H1 (cell line): ENCODE measurements at regions not wholly inside any gene's neighbourhood (a gene's known extent, or its start where the extent isn't known, plus 50 kb on each side); places are given as distances from the start of the nearest gene placed in this dataset.

ENCODE experiments used
- CREB1 ChIP-seq: IDR thresholded peaks from 2 replicates; pipeline ENCODE4 v1.6.1; 2012; ENCODE audit warnings: inconsistent platforms
- EGR1 ChIP-seq: IDR thresholded peaks from 2 replicates; pipeline ENCODE4 v1.6.1; 2011; ENCODE audit warnings: low read depth, low read length, borderline replicate concordance
- FOSL1 ChIP-seq: IDR thresholded peaks from 2 replicates; pipeline ENCODE4 v1.6.1; 2011; ENCODE audit warnings: mild to moderate bottlenecking, low read depth, low read length, moderate library complexity; ENCODE audit not compliant: insufficient read depth
- KDM1A ChIP-seq: fragments of 200-600, 300-600 bp; sonication (generic); IDR thresholded peaks from 2 replicates; pipeline ENCODE4 v1.7.1; 2016; ENCODE audit warnings: mild to moderate bottlenecking, low read length, borderline replicate concordance
- KDM4A ChIP-seq: IDR thresholded peaks from one replicate; pipeline ENCODE4 v1.7.1; 2012; ENCODE audit warnings: low read depth, mild to moderate bottlenecking, moderate library complexity, low read length, inconsistent platforms; ENCODE audit not compliant: severe bottlenecking
- KDM5A ChIP-seq: fragments of 200-600 bp; IDR thresholded peaks from 2 replicates; pipeline ENCODE4 v1.7.1; 2012; ENCODE audit warnings: mild to moderate bottlenecking, low read length, inconsistent platforms, mixed read lengths
- NRF1 ChIP-seq: IDR thresholded peaks from 2 replicates; pipeline ENCODE4 v1.6.1; 2011; ENCODE audit warnings: mild to moderate bottlenecking, low read depth, low read length, improper control_type of control experiment
- SAP30 ChIP-seq: fragments of 300-600 bp; sonication (generic); IDR thresholded peaks from 2 replicates; pipeline ENCODE4 v1.7.1; 2012; ENCODE audit warnings: low read length, moderate library complexity, mild to moderate bottlenecking, inconsistent platforms; ENCODE audit not compliant: insufficient read depth, insufficient replicate concordance
- SIN3A ChIP-seq, 2 experiments: IDR thresholded peaks in 1 of 2; conservative IDR thresholded peaks in 1 of 2; 2 replicates each; pipeline ENCODE4 v1.6.1; 2011 to 2012; ENCODE audit warnings: low read length in 2 of 2, improper control_type of control experiment in 1 of 2, low read depth in 1 of 2, mild to moderate bottlenecking in 1 of 2
- SP1 ChIP-seq: IDR thresholded peaks from 2 replicates; pipeline ENCODE4 v1.6.1; 2011; ENCODE audit warnings: low read depth, low read length
- TAF1 ChIP-seq: IDR thresholded peaks from 2 replicates; pipeline ENCODE4 v1.6.1; 2011; ENCODE audit warnings: mild to moderate bottlenecking, low read depth, low read length
- TCF12 ChIP-seq: IDR thresholded peaks from 2 replicates; pipeline ENCODE4 v1.6.1; 2011; ENCODE audit warnings: low read depth, mild to moderate bottlenecking, low read length
- TF ChIP-seq, protein P1 (sequence below): fragments of 300-600 bp; sonication (generic); IDR thresholded peaks from 2 replicates; pipeline ENCODE4 v1.7.1; 2012; ENCODE audit warnings: low read length, moderate library complexity, mild to moderate bottlenecking, inconsistent platforms; ENCODE audit not compliant: insufficient replicate concordance

DNA sequence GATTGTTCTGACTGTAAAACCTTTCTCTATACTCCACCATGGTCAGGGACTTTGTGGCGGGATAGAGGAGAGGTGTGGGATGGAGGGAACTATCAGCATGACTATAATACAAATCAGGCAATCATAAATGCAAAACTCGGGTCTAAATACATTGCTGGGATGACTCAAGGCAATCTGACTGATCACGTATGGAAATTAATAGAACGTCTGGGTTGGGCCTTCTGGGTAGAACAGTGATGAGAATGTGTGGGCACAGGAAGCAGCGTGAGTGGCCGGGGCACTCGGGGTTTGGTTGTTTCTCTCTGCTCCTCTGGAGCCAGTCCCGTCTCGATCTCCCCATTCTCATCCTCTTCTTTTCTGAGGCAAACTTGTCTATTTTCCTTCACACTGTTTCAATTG lies 485.8 kb downstream of the VRK1 start (continued):
- TF ChIP-seq, protein P1, sequence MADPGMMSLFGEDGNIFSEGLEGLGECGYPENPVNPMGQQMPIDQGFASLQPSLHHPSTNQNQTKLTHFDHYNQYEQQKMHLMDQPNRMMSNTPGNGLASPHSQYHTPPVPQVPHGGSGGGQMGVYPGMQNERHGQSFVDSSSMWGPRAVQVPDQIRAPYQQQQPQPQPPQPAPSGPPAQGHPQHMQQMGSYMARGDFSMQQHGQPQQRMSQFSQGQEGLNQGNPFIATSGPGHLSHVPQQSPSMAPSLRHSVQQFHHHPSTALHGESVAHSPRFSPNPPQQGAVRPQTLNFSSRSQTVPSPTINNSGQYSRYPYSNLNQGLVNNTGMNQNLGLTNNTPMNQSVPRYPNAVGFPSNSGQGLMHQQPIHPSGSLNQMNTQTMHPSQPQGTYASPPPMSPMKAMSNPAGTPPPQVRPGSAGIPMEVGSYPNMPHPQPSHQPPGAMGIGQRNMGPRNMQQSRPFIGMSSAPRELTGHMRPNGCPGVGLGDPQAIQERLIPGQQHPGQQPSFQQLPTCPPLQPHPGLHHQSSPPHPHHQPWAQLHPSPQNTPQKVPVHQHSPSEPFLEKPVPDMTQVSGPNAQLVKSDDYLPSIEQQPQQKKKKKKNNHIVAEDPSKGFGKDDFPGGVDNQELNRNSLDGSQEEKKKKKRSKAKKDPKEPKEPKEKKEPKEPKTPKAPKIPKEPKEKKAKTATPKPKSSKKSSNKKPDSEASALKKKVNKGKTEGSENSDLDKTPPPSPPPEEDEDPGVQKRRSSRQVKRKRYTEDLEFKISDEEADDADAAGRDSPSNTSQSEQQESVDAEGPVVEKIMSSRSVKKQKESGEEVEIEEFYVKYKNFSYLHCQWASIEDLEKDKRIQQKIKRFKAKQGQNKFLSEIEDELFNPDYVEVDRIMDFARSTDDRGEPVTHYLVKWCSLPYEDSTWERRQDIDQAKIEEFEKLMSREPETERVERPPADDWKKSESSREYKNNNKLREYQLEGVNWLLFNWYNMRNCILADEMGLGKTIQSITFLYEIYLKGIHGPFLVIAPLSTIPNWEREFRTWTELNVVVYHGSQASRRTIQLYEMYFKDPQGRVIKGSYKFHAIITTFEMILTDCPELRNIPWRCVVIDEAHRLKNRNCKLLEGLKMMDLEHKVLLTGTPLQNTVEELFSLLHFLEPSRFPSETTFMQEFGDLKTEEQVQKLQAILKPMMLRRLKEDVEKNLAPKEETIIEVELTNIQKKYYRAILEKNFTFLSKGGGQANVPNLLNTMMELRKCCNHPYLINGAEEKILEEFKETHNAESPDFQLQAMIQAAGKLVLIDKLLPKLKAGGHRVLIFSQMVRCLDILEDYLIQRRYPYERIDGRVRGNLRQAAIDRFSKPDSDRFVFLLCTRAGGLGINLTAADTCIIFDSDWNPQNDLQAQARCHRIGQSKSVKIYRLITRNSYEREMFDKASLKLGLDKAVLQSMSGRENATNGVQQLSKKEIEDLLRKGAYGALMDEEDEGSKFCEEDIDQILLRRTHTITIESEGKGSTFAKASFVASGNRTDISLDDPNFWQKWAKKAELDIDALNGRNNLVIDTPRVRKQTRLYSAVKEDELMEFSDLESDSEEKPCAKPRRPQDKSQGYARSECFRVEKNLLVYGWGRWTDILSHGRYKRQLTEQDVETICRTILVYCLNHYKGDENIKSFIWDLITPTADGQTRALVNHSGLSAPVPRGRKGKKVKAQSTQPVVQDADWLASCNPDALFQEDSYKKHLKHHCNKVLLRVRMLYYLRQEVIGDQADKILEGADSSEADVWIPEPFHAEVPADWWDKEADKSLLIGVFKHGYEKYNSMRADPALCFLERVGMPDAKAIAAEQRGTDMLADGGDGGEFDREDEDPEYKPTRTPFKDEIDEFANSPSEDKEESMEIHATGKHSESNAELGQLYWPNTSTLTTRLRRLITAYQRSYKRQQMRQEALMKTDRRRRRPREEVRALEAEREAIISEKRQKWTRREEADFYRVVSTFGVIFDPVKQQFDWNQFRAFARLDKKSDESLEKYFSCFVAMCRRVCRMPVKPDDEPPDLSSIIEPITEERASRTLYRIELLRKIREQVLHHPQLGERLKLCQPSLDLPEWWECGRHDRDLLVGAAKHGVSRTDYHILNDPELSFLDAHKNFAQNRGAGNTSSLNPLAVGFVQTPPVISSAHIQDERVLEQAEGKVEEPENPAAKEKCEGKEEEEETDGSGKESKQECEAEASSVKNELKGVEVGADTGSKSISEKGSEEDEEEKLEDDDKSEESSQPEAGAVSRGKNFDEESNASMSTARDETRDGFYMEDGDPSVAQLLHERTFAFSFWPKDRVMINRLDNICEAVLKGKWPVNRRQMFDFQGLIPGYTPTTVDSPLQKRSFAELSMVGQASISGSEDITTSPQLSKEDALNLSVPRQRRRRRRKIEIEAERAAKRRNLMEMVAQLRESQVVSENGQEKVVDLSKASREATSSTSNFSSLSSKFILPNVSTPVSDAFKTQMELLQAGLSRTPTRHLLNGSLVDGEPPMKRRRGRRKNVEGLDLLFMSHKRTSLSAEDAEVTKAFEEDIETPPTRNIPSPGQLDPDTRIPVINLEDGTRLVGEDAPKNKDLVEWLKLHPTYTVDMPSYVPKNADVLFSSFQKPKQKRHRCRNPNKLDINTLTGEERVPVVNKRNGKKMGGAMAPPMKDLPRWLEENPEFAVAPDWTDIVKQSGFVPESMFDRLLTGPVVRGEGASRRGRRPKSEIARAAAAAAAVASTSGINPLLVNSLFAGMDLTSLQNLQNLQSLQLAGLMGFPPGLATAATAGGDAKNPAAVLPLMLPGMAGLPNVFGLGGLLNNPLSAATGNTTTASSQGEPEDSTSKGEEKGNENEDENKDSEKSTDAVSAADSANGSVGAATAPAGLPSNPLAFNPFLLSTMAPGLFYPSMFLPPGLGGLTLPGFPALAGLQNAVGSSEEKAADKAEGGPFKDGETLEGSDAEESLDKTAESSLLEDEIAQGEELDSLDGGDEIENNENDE, result no peak
- TF ChIP-seq SIN3A (conservative IDR thresholded peaks at IDR 0.05 in 1 of 2, IDR thresholded peaks at IDR 0.05 in 1 of 2; ENCODE audit: low read depth in 1 of 2, low read length in 2 of 2) (no peak), KDM4A (no peak), KDM5A (no peak), TCF12 (no peak), NRF1 (no peak), SP1 (no peak), EGR1 (no peak), CREB1 (no peak), TAF1 (no peak), FOSL1 (no peak), SAP30 (no peak), KDM1A (no peak)
